ENCODE measurements at regions not wholly inside any gene's neighbourhood (a gene's known extent, or its start where the extent isn't known, plus 50 kb on each side); places are given as distances from the start of the nearest gene placed in this dataset.

DNA sequence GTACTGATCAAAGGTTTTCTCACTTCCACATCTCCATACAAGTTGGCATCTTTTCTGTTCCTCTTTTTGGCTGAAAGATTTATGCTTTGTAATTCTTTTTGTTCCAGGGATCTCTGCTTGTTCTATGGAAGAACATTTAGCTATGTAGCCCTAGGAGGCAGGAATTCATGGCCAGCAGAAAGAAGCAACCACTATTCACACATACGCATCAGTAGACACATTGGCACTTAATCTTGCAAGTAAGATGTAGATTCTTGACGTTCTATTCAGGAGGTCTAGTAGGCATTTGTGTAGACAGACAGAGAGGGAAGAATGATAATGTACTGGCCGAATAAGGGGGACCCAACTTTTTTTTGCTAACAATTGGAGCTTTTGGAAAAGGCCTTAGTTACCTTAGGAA, 336.0 kb downstream of the NUF2 start:
- no peak overlapping the region for H3K4me2 ChIP-seq (ENCODE audit: insufficient read depth, low read length)
- H3K27me3 ChIP-seq (ENCODE audit: control insufficient read depth in 2 of 2, insufficient read depth in 2 of 2, low read length in 2 of 2): no peaks in the 10 kb centered on the region
- no peaks in the 10 kb centered on the region for H3K4me1 ChIP-seq (ENCODE audit: control insufficient read depth, extremely low read depth, insufficient read depth, low read length)
- FAIRE-seq: no peak
- H3K9me3 ChIP-seq (replicated peaks; ENCODE audit: control insufficient read depth, insufficient read depth, low read length): no peaks in the 10 kb centered on the region
- no peak overlapping the region for H3K4me3 ChIP-seq (replicated peaks in 1 of 3; ENCODE audit: insufficient read depth in 1 of 3, low read depth in 1 of 3, low read length in 3 of 3)
- no peak overlapping the region for H3K27ac ChIP-seq (ENCODE audit: insufficient read depth, low read depth, low read length)
- no peaks in the 10 kb centered on the region for H3K9me1 ChIP-seq (replicated peaks; ENCODE audit: control insufficient read depth, extremely low read depth, insufficient read depth, low read length)
- no peaks in the 10 kb centered on the region for H3K36me3 ChIP-seq (ENCODE audit: control insufficient read depth in 2 of 2, extremely low read depth in 1 of 2, insufficient read depth in 2 of 2, low read length in 2 of 2)
- intact Hi-C loops (cut with micrococcal nuclease) (no loop called here), dilution Hi-C loops (cut with MboI; ENCODE audit: extremely low pct_ligation_motif_present, low sequenced_read_pairs) (no loop called here)
- no peak overlapping the region for H2AFZ ChIP-seq (ENCODE audit: low read depth, low read length)
- no peaks in the 10 kb centered on the region for H4K20me1 ChIP-seq (replicated peaks; ENCODE audit: control insufficient read depth, extremely low read depth, insufficient read depth, low read length)
- BruUV-seq (replicated peaks): no TSS peak
- no peak for DNase-seq (ENCODE audit: low read depth, low spot score)
- H3K9ac ChIP-seq (replicated peaks; ENCODE audit: extremely low read depth, insufficient read depth, low read length): no peak overlapping the region
- ChIA-PET CTCF (interaction anchor here (0.6 kb wide), 1 partner anchor 154 kb away, joined by 3 read pairs; no protein-coding TSS in a partner anchor), POLR2A (no interaction called here)
- TF ChIP-seq, protein P1, sequence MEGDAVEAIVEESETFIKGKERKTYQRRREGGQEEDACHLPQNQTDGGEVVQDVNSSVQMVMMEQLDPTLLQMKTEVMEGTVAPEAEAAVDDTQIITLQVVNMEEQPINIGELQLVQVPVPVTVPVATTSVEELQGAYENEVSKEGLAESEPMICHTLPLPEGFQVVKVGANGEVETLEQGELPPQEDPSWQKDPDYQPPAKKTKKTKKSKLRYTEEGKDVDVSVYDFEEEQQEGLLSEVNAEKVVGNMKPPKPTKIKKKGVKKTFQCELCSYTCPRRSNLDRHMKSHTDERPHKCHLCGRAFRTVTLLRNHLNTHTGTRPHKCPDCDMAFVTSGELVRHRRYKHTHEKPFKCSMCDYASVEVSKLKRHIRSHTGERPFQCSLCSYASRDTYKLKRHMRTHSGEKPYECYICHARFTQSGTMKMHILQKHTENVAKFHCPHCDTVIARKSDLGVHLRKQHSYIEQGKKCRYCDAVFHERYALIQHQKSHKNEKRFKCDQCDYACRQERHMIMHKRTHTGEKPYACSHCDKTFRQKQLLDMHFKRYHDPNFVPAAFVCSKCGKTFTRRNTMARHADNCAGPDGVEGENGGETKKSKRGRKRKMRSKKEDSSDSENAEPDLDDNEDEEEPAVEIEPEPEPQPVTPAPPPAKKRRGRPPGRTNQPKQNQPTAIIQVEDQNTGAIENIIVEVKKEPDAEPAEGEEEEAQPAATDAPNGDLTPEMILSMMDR (IDR thresholded peaks at IDR 0.05; ENCODE audit: extremely low read depth in 1 of 2, insufficient read depth in 1 of 2, low read depth in 1 of 2, low read length in 2 of 2): no peak
- TF ChIP-seq JUN (IDR thresholded peaks at IDR 0.05; ENCODE audit: borderline replicate concordance, insufficient read depth, insufficient read length, low read depth): no peak
- no peak for TF ChIP-seq MYC (IDR thresholded peaks at IDR 0.05; ENCODE audit: low read depth, low read length)
- TF ChIP-seq GATA2 (IDR thresholded peaks at IDR 0.05; ENCODE audit: insufficient read depth, insufficient read length, low read depth, low read length): no peak
- TF ChIP-seq EZH2 (IDR thresholded peaks at IDR 0.05; ENCODE audit: borderline replicate concordance, low read depth, low read length, severe bottlenecking): no peak
- TF ChIP-seq POLR2A (IDR thresholded peaks at IDR 0.05; ENCODE audit: low read depth, low read length): no peak
- TF ChIP-seq FOS (IDR thresholded peaks at IDR 0.05; ENCODE audit: borderline replicate concordance, insufficient read depth, low read length): no peak
- no peaks in the 10 kb centered on the region for H3K79me2 ChIP-seq (ENCODE audit: control insufficient read depth, insufficient read depth, low read length)

DNA sequence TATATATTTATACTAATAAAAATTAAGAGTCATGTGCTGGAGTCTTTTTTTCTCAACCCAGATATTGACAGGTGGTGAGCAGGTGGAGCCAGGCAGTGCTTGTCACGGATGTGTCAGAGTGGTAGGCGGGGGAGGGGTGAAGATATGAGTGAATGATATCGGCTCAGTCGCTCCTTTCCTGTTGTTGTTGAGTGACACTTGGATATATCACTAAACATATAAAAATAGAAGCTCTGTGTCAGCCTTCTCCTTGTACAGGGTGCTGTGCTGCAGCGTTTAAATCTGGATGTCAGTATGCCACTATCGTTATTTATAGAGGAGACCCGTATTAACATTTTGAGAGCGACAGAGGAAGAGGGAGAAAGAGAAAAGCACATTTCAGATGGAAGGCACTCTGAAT, 339.6 kb downstream of the NUF2 start:
- dilution Hi-C loops (cut with MboI; ENCODE audit: extremely low pct_ligation_motif_present, low sequenced_read_pairs): no loop called here

More for the DNA sequence above, 339.6 kb downstream of the NUF2 start:
- Histone ChIP-seq H3K27me3 (ENCODE audit: control insufficient read depth in 2 of 2, insufficient read depth in 2 of 2, low read length in 2 of 2) (no peaks in the 10 kb centered on the region), H3K4me1 (ENCODE audit: control insufficient read depth, extremely low read depth, insufficient read depth, low read length) (no peaks in the 10 kb centered on the region), H3K4me2 (ENCODE audit: insufficient read depth, low read length) (no peak overlapping the region), H3K9me3 (replicated peaks; ENCODE audit: control insufficient read depth, insufficient read depth, low read length) (no peaks in the 10 kb centered on the region), H3K9ac (replicated peaks; ENCODE audit: extremely low read depth, insufficient read depth, low read length) (no peak overlapping the region), H3K9me1 (replicated peaks; ENCODE audit: control insufficient read depth, extremely low read depth, insufficient read depth, low read length) (no peaks in the 10 kb centered on the region), H3K4me3 (replicated peaks in 1 of 3; ENCODE audit: insufficient read depth in 1 of 3, low read depth in 1 of 3, low read length in 3 of 3) (no peak overlapping the region), H2AFZ (ENCODE audit: low read depth, low read length) (no peak overlapping the region), H3K27ac (ENCODE audit: insufficient read depth, low read depth, low read length) (no peak overlapping the region), H3K79me2 (ENCODE audit: control insufficient read depth, insufficient read depth, low read length) (no peaks in the 10 kb centered on the region), H3K36me3 (ENCODE audit: control insufficient read depth in 2 of 2, extremely low read depth in 1 of 2, insufficient read depth in 2 of 2, low read length in 2 of 2) (no peaks in the 10 kb centered on the region), H4K20me1 (replicated peaks; ENCODE audit: control insufficient read depth, extremely low read depth, insufficient read depth, low read length) (no peaks in the 10 kb centered on the region)
- TF ChIP-seq MAX (IDR thresholded peaks at IDR 0.05; ENCODE audit: insufficient read depth, insufficient read length) (no peak), GATA2 (IDR thresholded peaks at IDR 0.05; ENCODE audit: insufficient read depth, insufficient read length, low read depth, low read length) (no peak), MYC (IDR thresholded peaks at IDR 0.05; ENCODE audit: low read depth, low read length) (no peak), JUN (IDR thresholded peaks at IDR 0.05; ENCODE audit: borderline replicate concordance, insufficient read depth, insufficient read length, low read depth) (no peak), POLR2A (IDR thresholded peaks at IDR 0.05; ENCODE audit: low read depth, low read length) (no peak), EZH2 (IDR thresholded peaks at IDR 0.05; ENCODE audit: borderline replicate concordance, low read depth, low read length, severe bottlenecking) (no peak), FOS (IDR thresholded peaks at IDR 0.05; ENCODE audit: borderline replicate concordance, insufficient read depth, low read length) (no peak), POLR2AphosphoS5 (IDR thresholded peaks at IDR 0.05; ENCODE audit: insufficient read depth, low read depth, low read length) (no peak)
- TF ChIP-seq, protein P1 (IDR thresholded peaks at IDR 0.05; ENCODE audit: extremely low read depth in 1 of 2, insufficient read depth in 1 of 2, low read depth in 1 of 2, low read length in 2 of 2): no peak
- FAIRE-seq (no peak), DNase-seq (ENCODE audit: low read depth, low spot score) (no peak)
- intact Hi-C loops (cut with micrococcal nuclease): loop anchor here (10.0 kb wide), 1 partner anchor 87 kb away; no protein-coding TSS in a partner anchor
- no TSS peak for BruUV-seq (replicated peaks)
- ChIA-PET CTCF (no interaction called here), POLR2A (no interaction called here)
